HG02973 (cell line): ENCODE measurements at regions not wholly inside any gene's neighbourhood (a gene's known extent, or its start where the extent isn't known, plus 50 kb on each side); places are given as distances from the start of the nearest gene placed in this dataset.
"Not testable (repeated sequence)": the region's sequence is repeated elsewhere in the genome, so short reads cannot be mapped to it uniquely, and the experiment has no call there.

Experiments used
- ATAC-seq: cut with Tn5 transposase; IDR thresholded peaks from one replicate; pipeline ENCODE4 v1.9.1; 2021; ENCODE audit warnings: moderate library complexity; ENCODE audit not compliant: unreplicated experiment

DNA sequence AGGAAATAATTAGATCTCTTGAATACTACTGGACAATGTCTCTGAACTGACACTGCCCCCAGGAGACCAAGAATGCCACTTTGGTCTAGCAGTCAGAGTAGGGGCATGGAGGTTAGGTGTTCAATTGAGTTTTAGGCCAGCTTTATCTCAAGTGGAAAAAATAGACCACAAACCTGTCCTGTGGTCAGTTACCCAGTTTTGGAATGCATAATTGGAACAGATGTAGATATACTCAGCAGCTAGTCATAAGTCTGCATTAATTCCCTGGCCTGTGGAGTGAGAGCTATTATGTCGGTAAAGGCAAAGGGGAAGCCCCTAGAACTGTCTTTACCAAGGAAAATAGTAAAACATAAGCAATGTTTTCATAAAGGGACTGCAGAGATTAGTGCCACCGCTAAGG lies 587.7 kb downstream of the GLUD2 start:
- ATAC-seq, result no peak

DNA sequence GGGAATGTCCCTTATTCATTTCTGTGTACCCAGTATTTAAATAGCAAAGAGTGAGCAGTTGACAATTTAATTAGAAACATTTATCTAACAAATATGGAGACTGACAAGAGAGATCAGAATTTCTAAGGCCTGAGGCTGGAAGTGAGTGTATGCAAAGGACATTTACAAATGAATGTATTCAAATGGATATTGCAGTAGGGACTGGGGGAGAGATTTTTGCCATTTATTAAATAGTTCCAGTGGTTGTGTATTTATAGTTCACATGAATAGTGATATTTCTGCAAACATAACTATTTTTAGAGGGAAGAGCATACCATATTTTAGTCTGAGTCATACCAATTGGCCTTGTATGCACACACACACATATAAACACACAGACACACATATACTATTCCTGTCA lies 592.4 kb downstream of the GLUD2 start:
- no peak for ATAC-seq

DNA sequence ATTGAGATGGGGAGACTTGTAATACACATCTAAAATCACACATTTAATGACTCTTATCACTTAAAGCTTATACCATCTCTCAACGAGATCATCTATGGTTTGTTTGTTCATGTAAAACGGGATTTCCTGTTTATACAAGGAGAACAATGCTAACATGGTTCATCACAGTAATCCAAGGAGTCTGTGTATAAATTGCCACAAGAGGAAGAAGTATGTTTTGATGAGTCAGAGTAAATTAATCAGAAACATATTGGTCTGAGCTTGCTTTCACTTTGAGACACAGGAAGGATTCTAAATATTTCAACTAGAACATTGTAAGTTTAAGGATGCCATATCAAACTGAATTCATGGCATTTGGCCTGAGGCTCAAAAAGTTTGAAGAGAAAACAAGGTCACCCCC lies 594.1 kb downstream of the GLUD2 start:
- ATAC-seq, result no peak

DNA sequence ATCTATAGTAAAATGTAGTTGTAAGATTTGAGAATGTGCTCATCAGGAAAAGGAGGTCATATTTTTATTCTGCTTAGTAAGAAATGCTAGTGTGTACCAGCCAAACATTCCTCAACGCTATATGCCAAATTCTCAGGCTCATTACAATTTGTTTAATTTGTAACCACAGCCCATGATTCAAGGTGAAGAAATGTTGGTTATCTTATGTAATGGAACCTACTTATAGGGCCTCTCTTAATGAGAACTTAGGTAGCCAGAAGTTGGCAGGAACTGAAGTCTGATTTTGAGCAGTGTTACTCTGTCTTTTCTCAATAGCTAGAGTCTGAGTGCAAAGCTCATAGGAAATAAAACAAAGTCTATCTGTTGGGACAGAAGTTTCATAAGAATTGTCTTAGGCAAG lies 595.0 kb downstream of the GLUD2 start:
- no peak for ATAC-seq

DNA sequence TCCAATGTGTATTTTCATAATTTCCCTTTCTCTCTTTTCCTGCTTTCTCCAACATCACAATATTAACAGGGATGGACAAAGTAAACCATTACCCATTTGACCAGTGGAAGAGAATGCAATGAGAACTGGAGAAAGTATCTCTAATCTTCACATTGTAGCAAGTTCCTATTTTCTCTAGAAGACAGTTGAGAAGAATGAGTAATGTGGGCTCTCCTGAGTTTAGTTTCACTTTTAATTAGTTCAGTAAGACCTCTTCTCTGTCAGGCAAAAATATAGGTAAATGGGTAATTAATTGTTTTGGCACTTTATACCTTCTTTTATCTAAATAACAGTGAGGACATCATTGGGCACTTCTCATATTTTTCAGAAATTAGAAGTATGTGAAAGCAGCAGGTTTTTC lies 602.0 kb downstream of the GLUD2 start:
- no peak for ATAC-seq

DNA sequence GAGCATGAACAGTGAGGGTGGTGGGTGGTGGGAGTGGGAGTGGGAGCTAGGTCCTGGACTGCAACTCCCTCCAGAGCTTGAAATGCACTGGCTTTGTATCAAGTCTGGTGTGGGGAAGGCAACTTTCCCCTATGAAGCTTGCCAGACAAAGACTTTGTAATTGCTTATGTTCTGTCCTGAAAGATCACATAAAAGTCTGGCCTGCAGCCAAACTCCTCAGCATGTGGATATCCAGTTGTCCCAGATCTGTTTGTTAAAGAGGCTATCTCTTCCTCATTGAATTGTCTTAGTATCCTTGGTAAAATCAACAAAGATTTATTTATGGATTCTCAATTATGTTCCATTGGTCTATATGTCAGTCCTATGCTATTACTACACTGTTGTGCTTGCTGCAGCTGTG lies 607.9 kb downstream of the GLUD2 start:
- ATAC-seq, result no peak

DNA sequence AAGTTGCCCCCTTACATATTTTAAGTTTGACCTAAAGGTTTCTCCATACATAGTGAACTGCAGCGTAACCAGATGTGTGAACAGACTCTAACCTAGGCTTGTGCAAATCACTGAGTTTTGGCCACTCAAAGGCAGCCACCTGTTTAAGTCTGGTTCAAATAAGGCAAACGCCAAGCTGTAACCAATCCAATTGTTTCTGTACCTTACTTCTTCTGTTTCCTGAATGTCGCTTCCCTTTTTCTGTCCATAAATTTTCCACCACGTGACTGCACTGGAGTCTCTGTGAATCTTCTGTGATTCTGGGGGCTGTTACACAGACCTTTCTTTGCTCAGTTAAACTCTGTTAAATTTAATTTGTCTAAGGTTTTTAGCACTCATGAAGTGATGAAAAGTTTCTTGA lies 618.8 kb downstream of the GLUD2 start:
- no peak for ATAC-seq

DNA sequence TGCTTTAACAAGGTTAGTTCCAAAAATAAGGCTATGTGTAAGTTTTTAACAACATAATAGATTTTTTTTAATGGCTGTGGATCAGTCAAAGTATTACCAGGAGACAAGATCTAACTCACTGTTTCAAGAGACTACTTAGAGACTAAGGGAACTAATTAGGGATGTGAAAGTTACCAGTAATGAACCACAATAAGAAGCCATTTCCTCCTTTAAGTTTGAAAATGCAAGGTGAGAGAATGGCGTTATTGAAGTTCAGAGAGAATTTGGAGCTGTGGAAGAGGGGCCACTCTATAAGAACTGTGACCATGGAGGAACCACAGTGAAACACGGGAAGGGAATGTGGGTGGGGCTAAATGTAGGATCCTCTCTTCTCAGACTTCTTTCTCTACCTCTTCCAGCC lies 624.2 kb downstream of the GLUD2 start:
- ATAC-seq, result no peak

DNA sequence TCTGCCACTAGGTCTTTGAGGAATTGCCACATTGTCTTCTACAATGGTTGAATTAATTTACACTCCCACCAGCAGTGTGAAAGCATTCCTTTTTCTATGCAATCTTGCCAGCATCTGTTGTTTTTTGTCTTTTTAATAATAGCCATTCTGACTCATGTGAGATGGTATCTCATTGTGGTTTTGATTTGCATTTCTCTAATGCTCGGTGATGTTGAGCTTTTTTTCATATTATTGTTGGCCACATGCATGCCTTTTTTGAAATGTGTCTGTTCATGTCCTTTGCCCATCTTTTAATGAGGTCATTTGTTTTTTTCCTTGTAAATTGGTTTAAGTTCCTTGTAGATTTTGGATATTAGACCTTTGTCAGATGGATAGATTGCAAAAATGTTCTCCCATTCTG lies 661.8 kb downstream of the GLUD2 start:
- ATAC-seq, result not testable (repeated sequence)

DNA sequence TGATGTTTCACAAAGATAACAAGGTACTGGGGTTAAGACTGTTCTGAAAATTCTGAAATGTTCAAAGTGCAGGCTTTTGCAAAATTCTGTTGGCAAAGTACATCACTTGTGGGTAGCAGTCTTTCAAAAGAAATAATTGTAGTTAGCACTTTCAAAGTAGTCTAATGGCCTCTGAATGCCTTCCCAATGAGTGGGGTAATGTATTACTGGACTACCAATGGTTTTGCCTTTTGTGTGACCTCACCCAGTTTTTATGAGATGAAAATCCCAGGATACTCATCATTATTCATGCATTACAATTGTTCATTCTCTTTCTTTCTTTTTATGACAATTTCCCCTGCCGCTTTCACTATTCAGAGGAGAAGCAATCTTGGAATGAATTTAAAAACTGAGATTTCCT lies 686.1 kb downstream of the GLUD2 start:
- ATAC-seq, result no peak

DNA sequence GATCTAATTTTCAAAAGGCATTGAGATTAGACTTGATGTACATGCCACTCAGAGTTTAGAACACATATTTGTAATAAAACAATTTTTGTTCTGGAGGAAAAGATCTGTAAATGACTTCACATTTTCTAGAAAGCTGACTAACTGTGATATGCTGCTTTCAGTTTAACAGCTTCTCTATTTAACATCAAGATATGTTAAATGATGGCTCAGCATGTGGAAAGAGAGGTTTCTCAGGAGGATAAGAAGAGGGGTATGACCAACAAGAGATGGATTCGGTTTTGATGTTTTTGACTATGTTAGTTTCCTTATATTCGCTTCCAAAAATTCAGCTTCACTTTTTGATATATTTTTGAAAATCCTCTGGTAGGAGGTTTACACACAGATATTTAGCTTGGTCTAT lies 698.7 kb downstream of the GLUD2 start:
- no peak for ATAC-seq

DNA sequence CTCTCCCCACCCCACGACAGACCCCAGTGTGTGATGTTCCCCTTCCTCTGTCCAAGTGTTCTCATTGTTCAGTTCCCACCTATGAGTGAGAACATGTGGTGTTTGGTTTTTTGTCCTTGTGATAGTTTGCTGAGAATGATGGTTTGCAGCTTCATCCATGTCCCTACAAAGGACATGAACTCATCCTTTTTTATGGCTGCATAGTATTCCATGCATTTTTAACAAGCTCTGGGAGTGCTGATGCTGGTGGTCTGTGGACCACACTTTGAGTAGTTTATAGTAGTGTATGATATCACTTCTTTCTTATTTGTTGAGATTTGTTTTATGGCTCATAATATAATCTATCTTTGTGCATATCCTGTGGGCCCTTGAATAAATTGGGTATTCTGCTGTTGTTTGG lies 706.2 kb downstream of the GLUD2 start:
- ATAC-seq, result not testable (repeated sequence)

DNA sequence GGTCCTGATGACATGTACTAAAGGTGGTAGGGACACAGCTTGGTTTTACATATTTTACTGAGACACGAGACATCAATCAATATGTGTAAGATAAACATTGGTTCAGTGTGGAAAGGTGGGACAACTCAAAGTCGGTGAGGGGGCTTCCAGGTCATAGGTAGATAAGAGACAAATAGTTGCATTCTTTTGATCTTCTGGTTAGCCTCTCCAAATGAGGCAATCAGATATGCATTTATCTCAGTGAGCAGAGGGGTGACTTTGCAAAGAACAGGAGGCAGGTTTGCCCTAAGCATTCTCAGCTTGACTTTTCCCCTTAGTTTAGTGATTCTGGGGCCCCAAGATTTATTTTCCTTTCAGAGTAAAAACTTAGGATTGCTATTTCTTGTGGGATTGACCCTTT lies 706.9 kb downstream of the GLUD2 start:
- ATAC-seq, result no peak

DNA sequence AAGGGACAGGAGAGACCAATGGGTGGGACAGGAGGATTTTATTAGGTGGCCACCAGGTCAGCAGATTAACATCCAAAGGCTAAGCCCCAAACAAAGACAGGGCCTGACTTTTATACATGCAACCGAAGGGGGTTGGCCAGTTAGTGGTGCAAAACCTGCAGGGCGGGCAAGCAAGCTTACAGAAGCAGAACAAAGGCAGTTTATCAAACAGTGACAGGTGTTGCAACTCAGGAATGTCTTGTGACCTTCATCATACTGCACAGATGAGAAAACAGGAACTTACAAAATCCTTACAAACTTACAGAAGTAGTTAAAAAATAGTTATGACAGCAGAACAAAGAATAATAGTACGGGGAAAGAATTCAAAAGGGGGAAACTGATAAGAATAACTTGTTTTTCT lies 708.1 kb downstream of the GLUD2 start:
- ATAC-seq, result no peak

DNA sequence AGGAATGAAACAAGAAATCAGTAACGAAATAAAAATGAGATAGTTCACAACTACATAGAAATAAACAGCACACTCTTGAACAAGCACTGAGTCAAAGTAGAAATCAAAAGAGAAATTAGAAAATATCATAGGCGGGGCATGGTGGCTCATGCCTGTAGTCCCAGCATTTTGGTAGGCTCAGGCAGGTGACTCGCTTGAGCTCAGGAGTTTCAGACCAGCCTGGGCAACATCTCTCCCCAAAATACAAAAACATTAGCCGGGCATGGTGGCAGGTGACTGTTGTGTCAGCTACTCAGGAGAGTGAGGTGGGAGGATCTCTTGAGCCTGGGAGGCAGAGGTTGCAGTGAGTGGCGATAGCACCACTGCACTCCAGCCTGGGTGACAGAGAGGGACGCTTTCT lies 714.4 kb downstream of the GLUD2 start:
- ATAC-seq, result no peak

DNA sequence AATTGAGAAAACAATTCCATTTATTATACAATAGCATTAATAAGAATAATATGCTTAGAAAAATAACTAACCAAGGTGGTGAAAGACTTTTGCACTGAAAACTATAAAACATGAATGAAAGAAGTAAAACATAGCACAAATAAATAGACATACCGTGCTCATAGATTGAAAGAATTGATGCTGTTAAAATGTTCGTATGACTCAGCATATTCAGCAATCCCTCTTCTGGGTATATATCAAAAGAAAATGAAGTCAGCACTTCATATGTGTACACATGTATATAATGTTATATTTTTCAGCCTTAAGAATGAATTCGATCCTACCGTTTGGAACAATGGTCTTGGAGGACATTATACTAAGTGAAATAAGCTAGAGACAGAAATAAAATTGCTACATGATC lies 716.3 kb downstream of the GLUD2 start:
- no peak for ATAC-seq

DNA sequence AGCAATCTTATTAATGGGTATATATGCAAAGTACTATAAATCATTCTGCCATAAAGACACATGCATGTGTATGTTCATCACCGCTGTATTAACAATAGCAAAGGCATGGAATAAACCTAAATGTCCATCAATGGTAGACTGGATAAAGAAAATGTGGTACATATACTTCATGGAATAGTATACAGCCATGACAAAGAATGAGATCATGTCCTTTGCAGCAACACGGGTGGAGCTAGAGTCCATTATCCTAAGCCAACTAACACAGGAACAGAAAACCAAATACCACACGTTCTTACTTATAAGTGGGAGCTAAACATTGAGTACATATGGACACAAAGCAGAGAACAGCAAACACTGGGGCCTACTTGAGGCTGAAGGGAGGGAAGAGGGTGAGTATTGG lies 720.8 kb downstream of the GLUD2 start:
- not testable (repeated sequence) for ATAC-seq

DNA sequence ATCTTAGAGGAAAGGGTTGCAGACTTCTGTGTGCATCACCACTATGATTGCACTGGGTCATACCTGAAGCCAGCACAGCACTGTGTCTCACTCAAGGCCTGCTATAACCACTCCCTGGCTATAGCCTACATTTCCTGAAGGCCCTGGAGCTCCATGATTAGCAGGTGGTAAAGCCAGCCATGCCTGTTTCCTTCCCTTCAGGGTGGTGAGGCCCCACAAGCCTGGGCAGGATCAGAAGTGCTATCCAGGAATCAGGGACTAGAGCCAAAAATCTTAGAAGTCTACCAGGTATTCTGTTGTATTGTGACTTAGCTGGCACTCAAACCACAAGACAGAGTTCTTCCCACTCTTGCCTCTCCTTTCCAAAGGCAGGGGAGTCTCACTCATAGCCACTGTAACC lies 734.6 kb downstream of the GLUD2 start:
- ATAC-seq, result no peak

DNA sequence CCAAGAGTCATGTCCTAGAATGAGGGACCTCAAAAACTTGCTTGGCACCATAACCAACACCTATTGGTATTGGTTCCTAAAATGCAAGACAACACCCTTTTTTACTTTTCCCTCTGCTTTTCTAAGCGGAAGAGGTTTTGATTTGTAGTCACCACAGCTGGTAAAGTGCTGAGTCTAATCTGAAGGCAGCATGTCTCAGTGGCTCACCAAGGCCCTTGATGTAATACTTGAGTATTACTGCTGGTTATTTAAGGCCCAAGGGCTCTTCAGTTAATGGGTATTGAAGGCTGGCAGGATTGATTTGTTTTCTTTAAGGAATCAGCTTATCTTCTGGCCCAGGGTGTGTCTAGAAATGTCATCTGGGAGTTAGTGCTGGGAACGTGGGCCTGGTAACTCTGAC lies 735.1 kb downstream of the GLUD2 start:
- ATAC-seq, result no peak

DNA sequence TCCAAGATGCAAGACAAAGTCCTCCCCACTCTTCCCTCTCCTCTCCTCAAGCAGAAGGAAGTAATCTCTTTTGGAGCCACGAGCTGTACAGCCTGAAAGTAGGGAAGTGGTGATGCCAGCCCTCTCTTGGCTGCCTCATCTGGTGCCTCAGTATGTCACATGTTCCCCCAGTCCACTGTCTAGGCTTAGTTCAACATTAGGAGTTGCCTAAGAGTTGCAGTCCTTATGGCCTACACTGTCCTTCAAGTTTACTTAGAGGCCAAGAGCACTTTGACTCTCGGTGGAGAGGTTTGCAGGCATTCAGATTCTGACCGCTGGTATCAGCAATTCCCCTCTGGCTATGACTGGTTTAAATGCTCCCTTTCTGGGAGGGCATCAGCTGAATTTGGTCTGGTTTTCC lies 735.6 kb downstream of the GLUD2 start:
- no peak for ATAC-seq

DNA sequence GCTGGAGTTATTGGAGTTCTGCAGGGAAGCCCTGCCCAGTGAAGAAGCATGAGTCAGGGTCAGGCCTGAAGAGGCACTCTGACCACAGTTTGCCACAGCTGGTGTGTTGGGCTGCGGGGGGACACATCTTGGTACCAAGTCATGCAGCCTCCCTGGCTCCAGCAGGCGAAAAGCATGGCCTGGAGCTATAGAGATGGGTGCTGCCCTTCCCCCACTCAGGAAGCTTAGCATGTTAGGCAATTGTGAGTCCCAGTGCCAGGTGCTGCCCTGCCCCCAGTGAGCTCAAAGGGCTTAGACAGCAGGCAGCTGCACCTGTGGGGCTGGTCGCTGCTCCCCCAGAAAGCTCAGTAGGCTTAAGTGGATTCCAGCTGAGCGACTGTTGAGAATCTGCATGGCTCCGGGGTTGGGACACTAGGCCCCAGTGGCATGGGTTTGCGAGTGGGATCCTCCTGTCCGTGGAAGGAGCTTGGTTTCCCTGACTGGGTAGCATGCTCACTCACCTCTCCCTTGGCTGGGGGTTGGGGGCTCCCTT lies 755.5 kb downstream of the GLUD2 start:
- ATAC-seq, result no peak

DNA sequence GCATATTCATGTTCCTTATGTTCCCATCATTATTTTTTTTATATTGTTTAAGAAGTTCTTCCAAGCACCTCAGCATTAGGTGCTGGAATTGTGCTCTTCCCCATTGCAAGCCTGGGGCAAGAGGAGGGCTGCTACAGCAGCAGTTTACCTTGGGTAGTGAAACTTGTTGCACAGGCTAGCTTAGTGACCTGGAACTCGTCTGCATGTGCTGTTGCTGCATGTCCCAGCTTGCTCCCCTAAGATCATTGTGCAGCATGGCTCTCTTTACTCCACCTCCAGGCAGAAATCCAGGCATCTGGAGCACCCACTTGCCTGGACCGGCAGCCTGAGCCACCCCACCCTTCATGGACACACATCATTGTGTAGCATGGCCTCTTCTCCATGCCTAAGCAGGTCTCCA lies 776.0 kb downstream of the GLUD2 start:
- ATAC-seq, result no peak

DNA sequence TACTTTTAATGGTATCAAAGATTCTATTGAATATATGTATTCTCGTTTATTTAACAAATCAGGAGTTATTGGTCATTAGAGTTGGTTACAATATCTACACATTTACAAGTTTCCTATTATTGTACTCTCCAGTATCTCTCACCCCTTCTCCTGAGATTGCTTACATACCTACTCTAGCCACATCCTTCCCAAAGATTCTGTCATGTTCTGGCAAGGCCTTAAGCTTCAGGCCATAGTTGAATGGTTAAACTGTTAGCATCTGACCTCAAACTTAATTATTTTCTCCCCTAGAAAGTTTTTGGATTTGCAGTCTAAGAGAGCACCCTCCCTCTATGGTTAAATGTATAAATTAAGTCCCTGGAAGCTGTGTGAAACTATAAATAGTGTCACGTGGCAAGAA lies 784.2 kb downstream of the GLUD2 start:
- no peak for ATAC-seq

DNA sequence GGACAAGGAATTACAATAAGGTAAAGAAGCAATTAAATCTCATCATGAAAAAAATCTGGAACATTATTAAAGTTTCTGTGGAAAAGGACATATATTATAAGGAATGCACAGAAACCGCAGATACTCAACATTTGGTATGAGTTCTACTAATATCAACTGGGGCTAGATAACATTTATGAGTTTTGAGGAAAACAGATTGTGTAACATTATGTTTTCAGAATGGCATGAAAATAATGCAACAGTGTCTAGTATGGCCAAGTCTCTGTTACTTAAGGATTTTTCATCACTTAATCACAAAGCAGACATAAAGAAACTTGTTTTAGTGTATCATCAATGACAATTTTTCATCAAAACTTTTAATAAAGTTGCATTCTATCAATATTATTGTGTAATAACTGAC lies 785.0 kb downstream of the GLUD2 start:
- no peak for ATAC-seq
